Coronary artery (tissue), 2 donors: ENCODE measurements at regions not wholly inside any gene's neighbourhood (a gene's known extent, or its start where the extent isn't known, plus 50 kb on each side); places are given as distances from the start of the nearest gene placed in this dataset.

Source experiments
- DNase-seq: peaks from one replicate; pipeline ENCODE4 v3.0.0-alpha.2; 2017; ENCODE audit warnings: low spot score
- H3K27ac ChIP-seq, 2 donors: fragments of 200-600 bp; sonication (generic); one replicate each; pipeline ENCODE4 v1.5.1; 2016 to 2019
- H3K4me3 ChIP-seq: fragments of 200-600 bp; sonication (generic); 2 replicates; pipeline ENCODE4 v1.5.1; 2016; ENCODE audit warnings: mild to moderate bottlenecking, moderate library complexity
- CTCF ChIP-seq: fragments of 200-600 bp; sonication (generic); IDR thresholded peaks from one replicate; pipeline ENCODE4 v1.5.1; 2019; ENCODE audit warnings: antibody characterized with exemption

- H3K4me3 ChIP-seq, result no peak overlapping the region
- no peak for DNase-seq
- no peak overlapping the region for H3K27ac ChIP-seq
- TF ChIP-seq CTCF, result no peak
Measured at GRCh38 chr2:7724336-7724735, 807.1 kb downstream of the RNF144A start.

- no peak for DNase-seq
- Histone ChIP-seq H3K27ac (no peak overlapping the region), H3K4me3 (no peak overlapping the region)
- no peak for TF ChIP-seq CTCF
Measured at GRCh38 chr2:7725171-7725849, 808.1 kb downstream of the RNF144A start.

- H3K27ac ChIP-seq, result no peak overlapping the region
- DNase-seq, result no peak
- no peak overlapping the region for H3K4me3 ChIP-seq
Measured at GRCh38 chr2:7725850-7726242, 808.6 kb downstream of the RNF144A start.

GRCh38 chr2:7726989-7727388 lies 809.8 kb downstream of the RNF144A start:
- H3K27ac ChIP-seq, result no peak overlapping the region
- no peak for DNase-seq
- TF ChIP-seq CTCF, result no peak
- H3K4me3 ChIP-seq, result no peak overlapping the region

More at GRCh38 chr2:7725850-7726242, 808.6 kb downstream of the RNF144A start:
- TF ChIP-seq CTCF, result no peak

GRCh38 chr2:7728388-7728787 lies 811.2 kb downstream of the RNF144A start:
- H3K27ac ChIP-seq, result no peak overlapping the region
- no peak overlapping the region for H3K4me3 ChIP-seq
- TF ChIP-seq CTCF, result no peak
- DNase-seq, result no peak

GRCh38 chr2:7730449-7730848 lies 813.2 kb downstream of the RNF144A start:
- DNase-seq, result no peak
- no peak for TF ChIP-seq CTCF
- no peak overlapping the region for H3K27ac ChIP-seq
- no peak overlapping the region for H3K4me3 ChIP-seq

- no peak for DNase-seq
- no peak for TF ChIP-seq CTCF
- Histone ChIP-seq H3K27ac (no peak overlapping the region), H3K4me3 (no peak overlapping the region)
Measured at GRCh38 chr2:7730990-7731389, 813.8 kb downstream of the RNF144A start.
